Skeletal muscle tissue (tissue), 3 donors: ENCODE measurements at regions not wholly inside any gene's neighbourhood (a gene's known extent, or its start where the extent isn't known, plus 50 kb on each side); places are given as distances from the start of the nearest gene placed in this dataset.
A peak's percentile ranks its signal among the peaks of the same experiment; 100 is the strongest.

Experiments
- H3K27ac ChIP-seq: one replicate; pipeline ENCODE4 v1.7.0; 2013; ENCODE audit warnings: mild to moderate bottlenecking, low read depth, low read length, inconsistent platforms
- H3K27me3 ChIP-seq, 3 donors: one replicate each; pipeline ENCODE4 v1.7.0; 2013; ENCODE audit warnings: low read length in 3 of 3; ENCODE audit not compliant: control insufficient read depth in 3 of 3, insufficient read depth in 3 of 3
- H3K36me3 ChIP-seq, 3 donors: one replicate each; pipeline ENCODE4 v1.7.0; 2013; ENCODE audit warnings: low read length in 3 of 3; ENCODE audit not compliant: control insufficient read depth in 3 of 3, insufficient read depth in 3 of 3
- H3K4me1 ChIP-seq, 3 donors: one replicate each; pipeline ENCODE4 v1.7.0; 2013; ENCODE audit warnings: low read length in 3 of 3, mild to moderate bottlenecking in 3 of 3; ENCODE audit not compliant: control insufficient read depth in 3 of 3, insufficient read depth in 3 of 3
- H3K4me3 ChIP-seq, 3 donors: one replicate each; pipeline ENCODE4 v1.7.0; 2013; ENCODE audit warnings: low read length in 3 of 3
- H3K9ac ChIP-seq, 3 donors: one replicate each; pipeline ENCODE4 v1.7.0; 2013; ENCODE audit warnings: low read length in 3 of 3, mild to moderate bottlenecking in 3 of 3, moderate library complexity in 2 of 3, low read depth in 1 of 3
- H3K9me3 ChIP-seq, 3 donors: one replicate each; pipeline ENCODE4 v1.7.0; 2013; ENCODE audit warnings: low read length in 3 of 3; ENCODE audit not compliant: control insufficient read depth in 3 of 3
- donor health status: Osteomylitis.

GRCh38 chr5:116365006-116365496 is 209.6 kb downstream of the SEMA6A start:
- Histone ChIP-seq H3K9me3 (no peaks in the 10 kb centered on the region), H3K27ac (no peak overlapping the region), H3K27me3 (no peaks in the 10 kb centered on the region), H3K36me3 (no peaks in the 10 kb centered on the region), H3K4me3 (no peak overlapping the region), H3K9ac (no peak overlapping the region), H3K4me1 (peaks cover 10 to 17% (median 14%) of the 10 kb centered on the region in 3 donors)

DNA sequence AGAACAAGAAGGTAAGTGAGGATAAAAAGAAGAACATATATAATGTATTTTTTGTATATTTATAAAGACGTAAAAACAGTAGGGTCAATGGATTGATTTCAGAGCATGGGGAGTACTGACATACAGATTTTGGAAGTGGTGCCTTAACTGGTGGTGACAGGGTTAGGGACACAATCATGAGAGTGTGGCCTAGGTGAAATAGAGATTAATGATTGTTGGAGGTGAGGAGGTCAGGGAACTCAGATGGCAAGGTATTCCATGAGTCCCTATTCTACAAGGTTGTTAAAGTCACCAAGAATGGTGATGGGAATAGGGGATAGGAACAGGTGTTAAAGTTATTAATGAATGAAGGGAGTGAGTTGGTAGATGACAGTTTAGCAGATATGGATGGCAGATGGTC is 210.8 kb downstream of the SEMA6A start:
- Histone ChIP-seq H3K9me3 (no peaks in the 10 kb centered on the region), H3K27ac (no peak overlapping the region), H3K4me1 (peaks cover 23 to 26% (median 25%) of the 10 kb centered on the region in 3 donors), H3K9ac (no peak overlapping the region), H3K36me3 (no peaks in the 10 kb centered on the region), H3K27me3 (no peaks in the 10 kb centered on the region), H3K4me3 (no peak overlapping the region)

DNA sequence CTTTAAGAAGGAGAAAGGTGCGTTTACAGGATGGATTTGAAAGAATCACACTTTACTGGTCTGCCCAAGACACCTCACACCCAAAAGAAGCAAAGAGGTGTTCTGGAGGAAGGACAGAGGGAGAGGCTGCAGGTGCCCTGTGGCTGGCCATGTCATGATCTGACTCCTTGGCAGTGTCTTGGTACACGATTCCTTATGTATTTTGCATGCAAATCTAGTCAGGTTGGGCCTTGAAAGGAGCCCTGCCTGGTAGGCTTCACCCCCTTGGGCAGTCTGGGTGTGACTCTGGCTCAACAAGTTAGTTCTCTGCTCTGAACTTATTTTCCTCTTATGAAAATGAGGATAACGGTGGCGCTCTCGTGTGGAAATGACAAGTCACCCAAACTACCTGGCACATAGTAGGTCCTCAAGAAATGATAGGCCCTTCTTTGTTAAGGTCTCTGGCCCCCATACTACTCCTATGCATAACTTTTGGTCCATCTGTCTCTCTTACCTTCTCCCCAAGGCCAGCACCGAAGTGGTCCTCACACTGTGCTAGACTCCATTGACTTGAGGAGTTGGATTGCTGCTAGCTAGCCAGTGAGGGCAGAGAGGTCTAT is 212.5 kb downstream of the SEMA6A start:
- H3K9ac ChIP-seq: no peak overlapping the region

DNA sequence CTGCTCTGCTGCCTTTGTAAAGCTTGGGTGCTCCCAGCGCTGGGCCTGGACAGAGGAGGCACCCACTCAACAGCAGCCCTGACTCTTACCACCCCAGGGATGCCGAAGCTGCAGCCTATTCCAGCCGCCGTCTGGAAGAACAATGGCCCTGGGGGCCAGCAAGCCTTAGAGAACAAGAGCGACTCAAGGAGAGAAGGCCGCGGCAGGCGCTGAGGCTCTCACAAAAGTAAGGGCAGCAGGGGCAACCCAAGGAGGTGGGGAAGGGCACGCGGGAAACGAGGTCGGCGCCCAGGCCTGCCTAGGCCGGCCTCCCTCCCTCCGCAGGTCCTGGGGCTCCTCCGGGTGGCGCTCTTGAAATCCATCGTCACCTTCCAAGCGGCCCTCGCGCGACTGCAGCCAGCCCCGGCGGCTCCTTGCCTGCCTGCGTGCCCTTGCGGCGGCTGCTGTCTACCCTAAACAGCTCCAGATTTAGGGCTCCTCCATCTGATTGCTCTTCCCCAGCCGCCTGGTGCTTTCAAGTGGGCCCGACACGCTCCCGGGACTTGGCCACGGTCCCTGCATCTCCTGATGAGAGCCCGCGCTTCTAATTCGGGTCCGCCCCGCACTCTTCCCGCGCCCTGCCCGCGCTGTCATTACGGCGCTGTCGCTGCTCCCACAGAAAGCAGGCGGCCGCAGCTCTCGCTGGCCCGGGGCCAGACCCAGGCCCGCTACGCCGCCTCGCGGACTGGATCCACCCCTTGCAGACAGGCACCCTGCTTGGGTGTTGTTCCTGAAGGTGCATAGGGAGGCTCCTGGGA is 213.3 kb downstream of the SEMA6A start:
- H3K4me3 ChIP-seq: peak overlapping the region; percentile 20 to 38 (median 37)
- H3K27ac ChIP-seq: peak overlapping the region; percentile 84
- no peaks in the 10 kb centered on the region for H3K27me3 ChIP-seq
- peak overlapping the region; percentile 28 to 54 (median 34) for H3K9ac ChIP-seq
- no peaks in the 10 kb centered on the region for H3K36me3 ChIP-seq
- H3K4me1 ChIP-seq: peaks cover 24 to 30% (median 25%) of the 10 kb centered on the region in 3 donors
- no peaks in the 10 kb centered on the region for H3K9me3 ChIP-seq

More for the DNA sequence above, 212.5 kb downstream of the SEMA6A start:
- no peaks in the 10 kb centered on the region for H3K27me3 ChIP-seq
- no peaks in the 10 kb centered on the region for H3K9me3 ChIP-seq
- H3K4me3 ChIP-seq: peak overlapping the region in 1 of 3 donors; percentile 20
- peaks cover 24 to 30% (median 25%) of the 10 kb centered on the region in 3 donors for H3K4me1 ChIP-seq
- no peaks in the 10 kb centered on the region for H3K36me3 ChIP-seq
- no peak overlapping the region for H3K27ac ChIP-seq

- H3K4me3 ChIP-seq: peak overlapping the region in 2 of 3 donors; percentile 14 to 38
- H3K4me1 ChIP-seq: peaks cover 24 to 30% (median 25%) of the 10 kb centered on the region in 3 donors
- H3K27ac ChIP-seq: peak overlapping the region; percentile 84
- no peaks in the 10 kb centered on the region for H3K9me3 ChIP-seq
- H3K9ac ChIP-seq: peak overlapping the region in 2 of 3 donors; percentile 34 to 46
- no peaks in the 10 kb centered on the region for H3K27me3 ChIP-seq
- no peaks in the 10 kb centered on the region for H3K36me3 ChIP-seq
Measured at GRCh38 chr5:116360008-116360853, 214.4 kb downstream of the SEMA6A start.

DNA sequence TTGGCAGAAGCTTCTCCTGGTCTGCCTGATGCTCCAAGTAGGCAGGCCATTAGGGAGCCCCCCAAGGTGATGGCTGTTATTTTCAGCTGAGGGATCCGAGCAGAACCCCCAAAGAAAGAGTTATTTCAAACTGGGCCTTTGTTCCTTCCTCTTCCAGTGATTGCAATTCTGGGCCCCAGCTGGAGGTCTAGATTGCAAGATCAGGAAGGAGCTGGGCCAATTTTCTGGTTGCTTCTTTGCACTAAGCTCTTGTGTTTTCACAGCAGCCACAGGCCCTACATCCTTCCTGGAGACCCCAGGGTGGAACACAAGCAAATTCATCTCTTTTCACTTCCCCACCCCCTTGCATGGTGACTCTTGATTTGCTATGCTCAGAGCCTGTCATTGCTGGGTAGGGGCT is 215.0 kb downstream of the SEMA6A start:
- Histone ChIP-seq H3K4me3 (no peak overlapping the region), H3K27ac (peak overlapping the region; percentile 84), H3K9me3 (no peaks in the 10 kb centered on the region), H3K9ac (peak overlapping the region in 1 of 3 donors; percentile 46), H3K27me3 (no peaks in the 10 kb centered on the region), H3K36me3 (no peaks in the 10 kb centered on the region), H3K4me1 (peaks cover 24 to 30% (median 25%) of the 10 kb centered on the region in 3 donors)

GRCh38 chr5:116358911-116359418 is 215.7 kb downstream of the SEMA6A start:
- no peaks in the 10 kb centered on the region for H3K36me3 ChIP-seq
- no peak overlapping the region for H3K4me3 ChIP-seq
- peak overlapping the region; percentile 84 for H3K27ac ChIP-seq
- H3K9me3 ChIP-seq: no peaks in the 10 kb centered on the region
- H3K4me1 ChIP-seq: peaks cover 24 to 30% (median 25%) of the 10 kb centered on the region in 3 donors
- no peaks in the 10 kb centered on the region for H3K27me3 ChIP-seq
- no peak overlapping the region for H3K9ac ChIP-seq

GRCh38 chr5:116358015-116358523 is 216.6 kb downstream of the SEMA6A start:
- no peaks in the 10 kb centered on the region for H3K27me3 ChIP-seq
- H3K9ac ChIP-seq: no peak overlapping the region
- no peak overlapping the region for H3K27ac ChIP-seq
- peaks cover 24 to 30% (median 25%) of the 10 kb centered on the region in 3 donors for H3K4me1 ChIP-seq
- H3K9me3 ChIP-seq: no peaks in the 10 kb centered on the region
- H3K36me3 ChIP-seq: no peaks in the 10 kb centered on the region
- no peak overlapping the region for H3K4me3 ChIP-seq

DNA sequence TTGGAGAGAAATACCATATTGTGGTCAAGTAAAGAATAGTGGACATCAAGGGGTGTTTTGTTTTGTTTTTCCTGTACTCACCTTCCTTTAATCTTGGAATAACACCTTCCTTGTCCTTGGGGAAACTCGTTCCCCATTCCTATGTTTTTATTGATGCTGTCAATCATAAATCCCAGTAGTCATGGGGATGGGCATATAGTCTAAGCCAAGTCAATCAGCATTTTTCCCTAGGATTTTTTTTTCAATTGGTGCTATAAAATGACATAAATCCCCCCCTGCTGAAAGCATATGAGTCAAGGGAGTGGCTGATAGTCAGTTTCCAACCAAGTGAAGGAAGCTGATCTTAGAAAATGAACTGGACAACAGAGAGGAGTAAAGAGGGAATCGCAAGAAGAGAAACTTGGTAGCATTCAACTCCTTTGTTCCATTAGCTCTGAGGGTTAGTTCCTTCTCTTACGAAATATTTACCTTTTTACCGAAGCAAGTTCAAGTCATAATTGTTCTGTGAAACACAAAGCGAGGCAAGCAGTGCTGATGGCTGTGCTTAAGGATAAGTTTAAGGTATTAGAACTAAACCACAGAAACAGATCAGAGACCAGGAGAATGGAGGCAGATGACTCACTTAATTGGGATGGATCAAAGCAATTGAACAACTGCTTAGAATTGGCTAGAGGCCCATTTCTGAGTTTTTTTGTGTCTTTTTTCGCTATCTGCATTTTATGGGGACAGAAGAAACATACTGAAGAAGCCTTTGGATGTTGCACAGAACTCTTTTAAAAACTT is 218.6 kb downstream of the SEMA6A start:
- peaks cover 18 to 26% (median 22%) of the 10 kb centered on the region in 3 donors for H3K4me1 ChIP-seq
- no peaks in the 10 kb centered on the region for H3K27me3 ChIP-seq
- H3K36me3 ChIP-seq: peaks cover 0 to 4% (median 4%) of the 10 kb centered on the region in 3 donors
- H3K9me3 ChIP-seq: no peaks in the 10 kb centered on the region
- H3K9ac ChIP-seq: no peak overlapping the region
- no peak overlapping the region for H3K4me3 ChIP-seq
- no peak overlapping the region for H3K27ac ChIP-seq
